ENCODE measurements at regions not wholly inside any gene's neighbourhood (a gene's known extent, or its start where the extent isn't known, plus 50 kb on each side); places are given as distances from the start of the nearest gene placed in this dataset.

- TF ChIP-seq CTCF (IDR thresholded peaks at IDR 0.05) (no peak), POLR2A (IDR thresholded peaks at IDR 0.05) (no peak)
Observed at GRCh38 chr14:86015941-86016340, 486.0 kb downstream of the FLRT2 start.

Data from right lobe of liver (tissue), 4 donors.